AG08395 (cell line): ENCODE measurements at regions not wholly inside any gene's neighbourhood (a gene's known extent, or its start where the extent isn't known, plus 50 kb on each side); places are given as distances from the start of the nearest gene placed in this dataset.

Experiments
- DNase-seq: peaks from one replicate; pipeline ENCODE4 v3.0.0; 2012; ENCODE audit warnings: mixed read lengths, low spot score

DNA sequence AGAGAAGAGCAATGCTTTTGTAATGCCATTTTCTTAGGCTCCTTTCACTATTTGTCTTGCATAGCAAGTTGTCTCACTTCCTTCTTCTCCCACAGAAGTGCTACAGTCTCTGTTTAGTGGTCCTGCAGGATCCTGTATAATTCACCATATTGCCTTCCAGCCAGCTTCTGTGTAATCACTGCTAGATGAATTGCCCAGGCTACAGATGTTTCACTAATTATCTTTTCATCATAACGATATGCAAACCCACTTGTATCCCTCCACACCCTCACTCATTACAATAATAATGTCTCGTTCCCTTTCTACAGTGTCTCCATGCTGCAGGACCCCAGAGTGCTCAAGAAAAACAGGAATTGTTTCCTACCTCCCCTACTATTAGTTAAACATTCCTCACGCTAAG, 402.9 kb downstream of the TBL1XR1 start:
- no peak for DNase-seq

DNA sequence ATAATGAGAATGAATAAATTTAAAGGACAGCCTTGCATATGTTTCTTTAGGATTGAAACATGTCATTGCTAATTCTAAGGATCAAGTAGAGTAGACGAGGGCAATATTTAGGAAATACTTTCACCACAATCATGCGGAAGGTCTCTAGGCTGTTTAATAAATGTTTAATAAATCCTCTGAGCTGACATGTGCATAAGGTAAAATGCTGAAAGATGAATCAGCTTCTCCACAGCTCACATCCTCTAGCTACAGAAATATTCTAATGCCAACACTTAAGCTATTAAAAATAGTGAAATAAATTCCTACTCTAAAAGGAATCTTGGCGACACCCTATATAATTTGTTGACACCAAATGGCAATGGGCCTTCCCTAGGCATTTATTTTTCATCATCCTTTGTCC, 407.3 kb downstream of the TBL1XR1 start:
- DNase-seq = no peak

DNA sequence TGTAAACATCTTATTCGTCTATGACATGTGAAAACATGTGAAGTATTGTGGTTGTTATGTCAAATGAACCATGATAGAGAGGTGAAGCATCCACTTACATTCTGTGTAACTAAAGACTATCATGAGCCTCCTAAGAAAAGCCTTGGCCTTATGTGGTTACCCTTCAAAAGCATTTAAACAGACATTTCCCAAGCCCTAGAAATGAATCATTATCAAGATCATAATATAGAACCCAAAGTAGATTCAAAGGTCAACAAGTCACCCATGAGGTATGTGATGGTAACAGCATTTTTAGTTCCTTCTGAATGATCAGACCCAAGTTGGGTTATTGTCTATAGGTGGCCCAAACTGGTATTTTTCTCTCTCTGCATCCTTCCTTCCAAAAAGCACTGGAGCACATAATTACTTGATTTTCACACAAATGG, 408.0 kb downstream of the TBL1XR1 start:
- no peak for DNase-seq

DNA sequence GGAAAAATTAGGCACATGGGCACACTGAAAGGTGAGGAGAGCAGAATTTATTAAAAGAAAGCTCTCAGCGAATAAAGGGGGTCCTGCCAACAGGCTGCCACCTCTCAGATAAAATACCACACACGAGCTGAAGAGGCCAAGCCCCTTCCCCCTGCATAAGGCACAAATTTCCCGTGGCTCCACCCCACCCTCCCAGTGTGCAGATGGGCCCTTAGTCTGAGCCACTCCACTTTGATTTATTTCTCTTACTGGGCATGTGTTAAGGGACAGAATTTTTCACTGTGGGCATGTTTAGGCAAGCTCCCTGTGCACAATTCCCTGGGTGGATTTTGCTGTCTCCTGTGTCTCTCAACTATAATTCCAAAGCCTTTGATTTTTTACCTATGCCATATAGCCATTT, 409.8 kb downstream of the TBL1XR1 start:
- DNase-seq = no peak

DNA sequence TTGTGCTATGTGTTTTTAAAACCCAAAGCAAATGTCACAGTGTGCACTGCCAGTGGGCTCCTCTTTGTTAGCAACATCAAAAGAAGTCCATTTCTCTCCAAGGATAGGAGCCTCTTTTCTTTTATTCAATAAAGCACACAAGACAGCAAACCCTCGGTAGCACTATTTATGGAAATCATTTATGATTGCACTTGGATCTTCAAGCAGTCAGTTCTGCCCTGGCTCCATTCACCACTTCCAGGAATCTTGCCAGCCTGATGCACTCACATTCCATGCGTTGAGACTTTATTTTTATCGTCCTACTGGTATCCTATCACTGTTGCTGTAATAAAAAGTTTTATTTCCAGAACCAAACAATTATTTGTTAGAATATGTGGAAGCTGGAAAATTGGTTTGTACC, 412.1 kb downstream of the TBL1XR1 start:
- no peak for DNase-seq

DNA sequence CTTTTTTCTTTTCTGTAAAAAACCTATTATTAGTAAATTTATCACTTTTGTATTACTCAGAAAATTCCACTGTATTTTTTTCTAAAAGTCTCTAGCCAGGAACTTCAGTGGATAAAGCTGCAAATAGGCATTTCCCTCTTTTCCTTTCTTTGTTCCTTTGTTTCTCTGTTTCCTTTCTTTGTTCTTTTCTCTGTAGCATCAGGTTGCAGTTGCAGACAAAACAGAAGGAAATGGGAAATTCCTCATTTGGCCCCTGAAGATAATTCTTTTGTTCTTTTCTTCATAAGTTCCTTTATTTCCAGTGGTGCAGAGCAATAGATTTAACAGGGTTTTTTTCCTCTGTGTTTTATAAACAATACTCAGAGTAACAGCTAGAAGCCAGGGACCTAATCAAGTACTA, 416.5 kb downstream of the TBL1XR1 start:
- DNase-seq = no peak

DNA sequence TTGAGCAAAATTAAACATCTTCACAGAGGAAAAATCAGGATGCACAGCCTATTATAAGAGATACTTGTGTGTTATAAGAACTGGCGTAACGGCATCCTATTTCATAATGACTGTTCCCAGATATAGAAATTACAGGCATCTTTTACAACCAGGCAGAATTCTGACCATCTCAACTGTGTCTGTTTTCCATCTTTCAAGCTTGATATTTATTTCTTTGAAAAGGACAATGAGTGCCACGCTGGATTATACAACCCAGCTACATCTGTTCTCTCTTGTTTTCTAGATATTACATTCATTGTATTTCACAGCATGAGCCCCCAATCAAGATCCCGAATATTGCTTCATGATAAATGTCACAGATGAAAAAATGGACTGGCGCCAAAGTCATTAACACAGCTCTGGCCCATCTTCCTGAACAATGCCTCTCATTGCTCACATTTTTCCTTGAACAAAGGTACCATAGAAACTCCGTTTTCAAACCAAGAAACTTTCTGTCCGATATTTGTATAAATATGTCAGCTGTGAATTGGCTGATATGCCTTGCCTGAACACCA, 420.6 kb downstream of the TBL1XR1 start:
- no peak for DNase-seq

DNA sequence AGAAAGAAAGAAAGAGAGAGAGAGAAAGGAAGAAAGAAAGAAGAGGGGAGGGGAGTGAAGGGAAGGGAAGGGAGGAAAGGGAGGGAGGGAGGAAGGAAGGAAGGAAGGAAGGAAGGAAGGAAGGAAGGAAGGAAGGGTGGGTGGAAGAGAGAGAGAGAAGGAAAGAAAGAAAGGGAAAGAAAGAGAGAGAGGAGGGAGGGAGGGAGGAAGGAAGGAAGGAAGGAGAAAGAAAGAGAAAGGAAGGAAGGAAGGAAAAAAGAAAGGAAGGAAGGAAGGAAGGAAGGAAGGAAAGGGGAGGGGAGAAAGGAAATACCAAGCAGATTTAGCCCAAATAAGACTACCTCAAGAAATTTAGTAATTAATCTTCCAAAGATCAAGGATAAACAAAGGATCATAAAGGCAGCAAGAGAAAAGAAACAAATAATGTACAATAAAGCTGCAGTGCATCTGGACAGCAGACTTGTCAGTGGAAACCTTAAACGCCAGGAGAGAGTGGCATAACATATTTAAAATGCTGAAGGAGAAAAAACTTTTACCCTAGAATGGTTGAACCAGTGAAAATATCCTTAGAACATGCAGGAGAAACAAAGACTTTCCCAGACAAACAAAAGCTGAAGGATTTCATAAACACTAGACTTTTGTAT, 427.6 kb downstream of the TBL1XR1 start:
- DNase-seq = no peak

DNA sequence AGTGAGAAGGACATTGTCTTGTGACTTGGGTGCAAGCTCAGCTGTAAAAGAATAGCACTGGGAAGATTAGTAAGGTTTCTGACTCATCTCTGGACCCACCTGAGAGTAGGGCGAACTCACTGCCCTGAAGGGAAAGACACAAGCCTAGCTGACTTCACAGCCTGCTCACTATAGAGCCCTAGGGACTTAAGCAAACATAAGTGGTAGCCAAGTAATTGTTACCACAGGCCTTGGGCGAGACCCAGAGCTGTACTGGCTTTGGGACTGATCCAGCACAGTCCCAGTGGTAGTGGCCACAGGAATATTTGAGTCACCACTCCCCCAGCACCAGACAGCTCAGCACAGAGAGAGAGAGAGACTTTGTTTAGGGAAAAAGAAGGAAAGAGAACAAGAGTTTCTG, 429.9 kb downstream of the TBL1XR1 start:
- peak; percentile 13 for DNase-seq

DNA sequence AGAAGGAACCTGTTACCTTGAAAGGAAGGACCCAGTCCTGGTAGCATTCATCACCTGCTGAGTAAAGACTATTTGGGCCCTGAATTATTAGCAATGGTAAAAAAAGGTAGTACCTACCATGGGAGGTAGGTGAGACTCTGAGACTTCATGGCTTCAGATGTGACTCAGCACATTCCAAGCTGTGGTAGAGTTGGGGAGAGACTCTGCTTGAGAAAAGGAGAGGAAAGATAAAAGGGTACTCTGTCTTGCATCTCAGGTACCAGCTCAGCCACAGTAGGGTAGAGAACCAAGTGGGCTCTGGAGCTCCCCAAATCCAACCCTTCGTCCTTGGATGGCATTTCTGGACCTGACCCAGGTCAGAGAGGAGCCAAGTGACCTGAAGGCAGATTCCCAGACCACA, 430.4 kb downstream of the TBL1XR1 start:
- DNase-seq = no peak

DNA sequence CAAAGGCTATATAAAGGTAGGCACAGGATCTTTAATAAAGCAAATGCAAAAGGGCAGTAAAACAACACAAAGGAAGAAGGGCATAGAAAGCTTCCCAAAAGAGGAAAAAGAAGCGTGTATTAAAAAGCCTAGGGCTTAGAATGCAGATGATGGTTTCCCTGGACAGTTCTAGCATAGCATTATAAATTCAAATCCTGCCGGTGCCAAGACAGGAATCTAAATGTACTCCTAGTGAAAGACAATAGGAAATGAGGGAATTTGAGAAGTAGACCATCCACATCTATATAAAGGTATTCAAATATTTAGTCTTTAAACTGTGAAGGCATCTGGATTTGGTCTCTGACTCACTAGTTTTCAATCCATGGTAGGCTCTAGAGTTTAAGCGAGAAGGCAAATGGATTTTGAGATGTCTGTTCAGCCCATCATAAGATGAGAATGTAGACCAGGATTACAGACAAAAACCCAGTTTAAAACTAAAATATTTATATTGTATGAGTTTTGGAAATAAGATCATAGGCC, 431.8 kb downstream of the TBL1XR1 start:
- no peak for DNase-seq

DNA sequence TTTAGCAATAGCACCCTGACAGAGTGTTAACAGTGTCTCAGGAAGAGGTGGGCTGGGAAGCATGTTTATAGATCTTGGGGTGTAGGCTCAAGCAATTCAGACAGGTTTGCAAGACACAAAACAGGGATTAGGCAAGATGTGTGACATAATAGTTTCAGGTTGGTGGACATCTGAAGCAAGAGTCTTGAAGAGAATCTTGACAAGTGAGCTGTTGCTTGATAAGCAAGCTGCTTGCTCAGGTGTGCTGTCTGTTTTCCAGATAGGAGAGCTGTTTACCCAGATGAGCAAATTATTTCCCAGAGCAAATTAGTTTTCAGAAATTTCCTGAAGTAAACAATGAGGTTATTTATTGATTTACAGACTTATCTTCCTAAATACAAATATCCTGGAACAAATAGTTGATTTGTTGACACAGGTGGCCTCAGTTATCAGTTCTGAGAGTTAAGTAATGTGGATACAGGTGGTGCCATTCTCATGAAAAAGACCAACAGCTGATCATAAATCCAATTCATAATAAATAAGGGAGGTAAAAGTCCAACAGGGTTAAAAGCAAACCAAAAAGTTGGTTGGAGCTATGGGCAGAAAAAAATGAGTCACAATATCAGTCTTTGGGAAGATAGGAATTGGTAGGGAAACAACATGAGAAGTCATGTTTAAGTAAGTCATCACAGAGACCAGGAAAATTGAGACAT, 437.3 kb downstream of the TBL1XR1 start:
- no peak for DNase-seq

DNA sequence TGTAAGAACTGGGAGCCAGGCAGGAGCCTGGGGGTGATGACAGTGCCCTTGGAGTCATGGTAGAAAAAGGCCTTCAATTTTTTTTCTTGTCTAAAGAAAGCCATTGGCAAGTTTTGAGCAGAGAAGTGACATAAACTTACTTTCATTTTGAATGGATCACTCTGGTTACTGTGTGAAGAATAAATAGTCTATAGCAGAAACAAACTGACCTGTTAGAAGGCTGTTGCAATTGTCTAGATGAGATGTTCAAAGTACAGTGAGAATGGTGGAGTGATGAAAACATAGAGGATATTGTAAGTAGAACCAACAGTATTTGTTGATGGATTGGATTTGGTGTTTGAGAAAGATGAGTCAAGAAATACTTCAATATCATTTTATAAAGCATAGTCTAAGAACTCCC, 439.9 kb downstream of the TBL1XR1 start:
- no peak for DNase-seq

DNA sequence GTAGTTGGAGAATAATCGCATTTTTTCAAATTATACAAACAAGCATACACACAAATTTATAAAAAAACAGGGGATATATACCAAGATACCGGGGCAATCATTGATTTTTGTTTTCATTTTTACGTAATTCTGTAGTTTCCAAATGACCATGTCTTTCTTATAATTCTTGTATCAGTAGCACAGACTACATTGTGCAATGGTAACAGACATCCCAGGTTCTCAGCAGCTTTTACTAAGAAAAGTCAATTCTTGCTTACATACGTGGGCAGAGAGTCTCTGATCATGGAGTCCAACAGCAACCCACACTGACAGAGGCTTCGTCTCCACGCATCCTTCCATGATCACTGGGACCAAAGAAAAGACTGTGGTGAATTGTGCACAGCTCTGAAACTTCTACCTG, 441.3 kb downstream of the TBL1XR1 start:
- DNase-seq = no peak

DNA sequence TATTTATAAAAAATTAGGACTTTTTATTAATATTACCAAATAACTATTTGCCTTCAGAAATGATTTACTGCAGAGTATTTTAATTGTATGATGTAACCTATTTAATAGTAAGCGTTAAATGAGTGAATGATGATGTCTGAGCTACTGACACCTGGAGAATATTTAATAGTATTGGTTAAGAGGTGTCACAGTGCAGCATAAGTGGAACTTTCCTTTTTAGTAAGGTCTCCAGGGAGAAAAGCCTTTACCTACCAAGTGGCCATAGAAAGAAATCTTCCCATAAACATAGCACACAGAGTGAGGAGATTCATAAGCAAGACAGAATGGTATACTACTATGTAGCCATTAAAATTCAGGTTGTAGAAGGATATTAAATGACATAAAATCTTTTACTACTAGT, 441.7 kb downstream of the TBL1XR1 start:
- no peak for DNase-seq

DNA sequence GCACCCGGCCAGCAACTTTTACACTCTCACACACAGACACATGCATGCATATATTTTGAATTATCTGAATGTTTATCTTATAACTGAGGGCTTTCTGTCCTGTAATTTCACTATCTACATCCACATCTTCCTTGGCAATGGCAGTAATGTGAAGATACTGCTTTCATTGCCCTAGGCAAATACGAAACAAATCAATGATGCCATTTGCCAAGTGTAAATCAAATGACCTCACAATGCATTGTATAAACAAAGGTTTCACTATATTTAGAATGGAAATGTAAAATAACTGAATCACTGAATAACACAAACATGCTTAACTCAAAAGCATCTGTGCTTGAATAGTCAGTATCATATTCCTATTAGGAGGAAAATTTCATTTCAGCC, 455.6 kb downstream of the TBL1XR1 start:
- DNase-seq = no peak

DNA sequence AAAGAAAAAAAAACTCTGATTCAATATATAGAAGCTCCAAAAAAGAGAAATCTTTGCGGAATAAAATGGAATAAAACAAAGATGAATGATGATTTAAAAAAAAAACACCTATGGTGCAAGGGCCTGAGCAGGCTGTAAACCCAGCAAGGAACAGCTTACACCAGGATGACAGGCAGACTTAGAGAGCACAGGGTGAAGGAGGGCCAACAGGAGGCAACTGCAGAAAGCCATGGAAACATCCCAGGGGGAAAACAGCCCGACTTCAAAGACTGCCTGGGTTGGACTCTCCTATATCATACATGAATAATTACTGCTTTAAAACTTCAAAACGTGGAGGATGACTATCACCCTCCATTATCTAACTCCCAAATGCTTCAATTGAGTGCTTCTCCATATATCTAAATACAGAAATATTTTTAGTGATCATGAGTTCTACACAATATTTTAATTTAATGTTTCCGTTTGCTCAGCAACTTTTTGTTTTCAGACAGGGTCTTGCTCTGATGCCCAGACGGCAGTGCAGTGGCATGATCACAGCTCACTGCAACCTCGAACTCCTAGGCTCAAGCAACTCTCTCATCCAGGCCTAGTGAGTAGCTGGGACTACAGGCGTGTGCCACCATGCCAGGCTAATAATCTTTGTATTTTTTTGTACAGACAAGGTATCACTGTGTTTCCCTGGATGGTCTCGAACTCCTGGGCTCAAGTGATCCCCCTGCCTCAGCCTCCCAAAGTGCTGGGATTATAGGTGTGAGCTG, 456.2 kb downstream of the TBL1XR1 start:
- DNase-seq = no peak

DNA sequence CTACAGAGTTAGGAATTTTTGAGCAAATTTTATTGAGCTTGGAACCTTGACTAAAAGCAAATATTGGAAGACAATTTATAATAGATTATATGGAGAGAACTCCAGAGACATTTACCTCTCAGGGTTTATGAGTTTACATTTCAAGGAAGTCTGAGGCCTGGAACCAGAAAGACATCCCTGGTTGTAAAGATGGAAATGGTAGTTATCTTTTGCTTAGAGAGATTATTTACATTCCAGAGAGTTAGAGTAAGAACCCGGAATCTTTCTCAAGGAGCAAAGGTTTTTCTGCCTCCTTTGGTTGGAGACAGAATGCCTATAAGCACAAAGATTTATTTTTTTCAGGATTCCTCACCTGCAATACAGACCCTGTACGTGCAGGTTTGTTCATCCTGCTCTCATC, 458.1 kb downstream of the TBL1XR1 start:
- DNase-seq = no peak

DNA sequence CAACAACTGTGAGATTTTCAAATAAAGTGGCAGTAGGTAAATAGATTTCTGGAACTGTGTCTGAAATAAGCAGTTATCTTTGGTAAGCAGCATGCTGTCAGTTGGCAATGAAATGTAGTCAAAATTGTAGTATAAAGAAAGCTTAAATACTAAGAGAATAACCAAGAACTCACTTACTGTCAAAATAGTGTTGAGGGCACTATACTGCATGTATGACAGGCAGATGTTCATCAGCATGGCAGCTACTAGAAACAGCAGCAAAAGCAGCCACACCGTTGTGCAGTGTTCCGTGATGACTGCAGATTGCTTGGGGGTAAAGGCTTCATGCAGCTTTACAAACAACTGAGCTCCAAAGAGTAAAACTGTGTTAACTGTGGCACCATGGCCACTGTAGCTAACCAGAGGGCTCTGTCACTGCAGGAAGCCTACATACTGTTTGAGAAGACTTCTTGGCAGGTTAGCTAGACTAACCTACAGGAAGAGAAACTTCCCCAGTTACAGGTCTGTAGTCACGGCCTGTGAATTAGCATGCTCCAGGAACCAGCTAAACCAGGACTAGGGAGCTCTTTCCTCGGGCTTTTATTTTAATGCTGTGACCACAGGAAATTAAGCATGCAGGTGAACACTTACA, 459.7 kb downstream of the TBL1XR1 start:
- no peak for DNase-seq

DNA sequence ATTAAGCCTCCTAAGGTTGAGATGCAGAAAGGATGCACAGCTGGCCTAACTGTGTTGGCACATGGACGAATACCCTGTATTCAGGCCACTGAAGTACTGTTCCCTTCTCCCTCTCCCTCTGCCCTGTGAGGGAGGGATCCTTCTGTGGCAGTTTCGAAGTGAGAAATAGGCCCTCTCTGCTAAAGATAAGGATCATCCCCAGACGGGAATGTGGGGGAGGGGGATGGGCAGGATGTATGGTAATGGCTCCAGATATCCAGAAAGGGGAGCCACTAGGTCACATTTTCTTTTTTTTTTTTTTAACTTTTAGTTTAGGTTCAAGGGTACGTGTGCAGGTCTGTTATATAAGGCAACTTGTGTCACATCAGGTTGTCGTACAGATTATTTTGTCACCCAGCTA, 463.1 kb downstream of the TBL1XR1 start:
- DNase-seq = no peak

DNA sequence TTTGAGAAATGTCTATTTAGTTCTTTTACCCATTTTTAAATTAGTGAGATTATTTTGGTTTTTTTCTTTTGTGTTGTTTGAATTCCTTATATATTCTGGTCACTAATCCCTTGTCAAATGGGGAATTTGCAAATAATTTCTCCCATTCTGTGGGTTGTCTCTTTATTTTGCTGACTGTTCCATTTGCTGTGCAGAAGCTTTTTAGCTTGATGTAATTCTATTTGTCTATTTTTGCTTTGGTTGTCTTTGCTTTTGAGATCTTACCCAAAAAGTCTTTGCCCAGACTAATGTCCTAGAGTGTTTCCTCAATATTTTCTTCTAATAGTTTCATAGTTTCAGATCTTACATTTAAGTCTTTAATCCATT, 472.9 kb downstream of the TBL1XR1 start:
- no peak for DNase-seq

DNA sequence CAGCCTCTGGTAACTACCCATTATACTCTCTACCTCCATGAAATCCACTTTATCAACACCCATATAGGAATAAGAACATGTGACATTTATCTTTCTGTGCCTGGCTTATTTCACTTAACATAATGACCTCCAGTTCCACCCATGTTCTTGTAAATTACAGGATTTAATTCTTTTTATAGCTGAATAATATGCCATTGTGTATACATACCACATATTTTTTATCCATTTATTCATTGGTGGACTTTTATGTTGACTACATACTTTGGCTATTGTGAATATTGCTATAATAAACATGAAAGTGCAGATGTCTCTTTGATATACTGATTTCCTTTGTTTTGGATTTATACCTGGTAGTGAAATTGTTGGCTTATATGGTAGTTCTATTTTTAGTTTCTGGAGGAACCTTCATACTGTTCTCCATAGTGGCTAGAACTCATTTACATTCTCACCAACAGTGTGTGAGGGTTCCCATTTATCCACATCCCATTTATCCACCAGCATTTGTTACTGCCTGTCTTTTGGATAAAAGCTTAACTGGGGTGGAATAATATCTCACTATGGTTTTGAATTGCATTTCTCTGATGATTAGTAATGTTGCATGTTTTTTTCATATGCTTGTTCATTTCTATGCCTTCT, 473.4 kb downstream of the TBL1XR1 start:
- DNase-seq = no peak
